ENCODE measurements at regions not wholly inside any gene's neighbourhood (a gene's known extent, or its start where the extent isn't known, plus 50 kb on each side); places are given as distances from the start of the nearest gene placed in this dataset.

GRCh38 chr17:33580215-33580614, 287.1 kb upstream of the ASIC2 start:
- Histone ChIP-seq H3K79me2 (ENCODE audit: control insufficient read depth, insufficient read depth, low read length, unreplicated experiment) (no peaks in the 10 kb centered on the region), H2AFZ (ENCODE audit: low read length, unreplicated experiment) (no peak overlapping the region), H3K27me3 (ENCODE audit: insufficient read depth, low read length) (no peaks in the 10 kb centered on the region), H3K4me1 (ENCODE audit: control insufficient read depth, insufficient read depth, low read length, unreplicated experiment) (no peaks in the 10 kb centered on the region), H3K27ac (ENCODE audit: low read depth, low read length) (no peak overlapping the region), H3K4me3 (ENCODE audit: low read depth, low read length) (no peak overlapping the region), H3K36me3 (ENCODE audit: insufficient read depth, low read length) (no peaks in the 10 kb centered on the region)

GRCh38 chr17:33582661-33583060, 289.6 kb upstream of the ASIC2 start:
- Histone ChIP-seq H3K27ac (ENCODE audit: low read depth, low read length) (no peak overlapping the region), H3K4me3 (ENCODE audit: low read depth, low read length) (no peak overlapping the region), H3K27me3 (ENCODE audit: insufficient read depth, low read length) (no peaks in the 10 kb centered on the region), H3K36me3 (ENCODE audit: insufficient read depth, low read length) (no peaks in the 10 kb centered on the region), H3K4me1 (ENCODE audit: control insufficient read depth, insufficient read depth, low read length, unreplicated experiment) (no peaks in the 10 kb centered on the region), H3K79me2 (ENCODE audit: control insufficient read depth, insufficient read depth, low read length, unreplicated experiment) (no peaks in the 10 kb centered on the region), H2AFZ (ENCODE audit: low read length, unreplicated experiment) (no peak overlapping the region)

DNA sequence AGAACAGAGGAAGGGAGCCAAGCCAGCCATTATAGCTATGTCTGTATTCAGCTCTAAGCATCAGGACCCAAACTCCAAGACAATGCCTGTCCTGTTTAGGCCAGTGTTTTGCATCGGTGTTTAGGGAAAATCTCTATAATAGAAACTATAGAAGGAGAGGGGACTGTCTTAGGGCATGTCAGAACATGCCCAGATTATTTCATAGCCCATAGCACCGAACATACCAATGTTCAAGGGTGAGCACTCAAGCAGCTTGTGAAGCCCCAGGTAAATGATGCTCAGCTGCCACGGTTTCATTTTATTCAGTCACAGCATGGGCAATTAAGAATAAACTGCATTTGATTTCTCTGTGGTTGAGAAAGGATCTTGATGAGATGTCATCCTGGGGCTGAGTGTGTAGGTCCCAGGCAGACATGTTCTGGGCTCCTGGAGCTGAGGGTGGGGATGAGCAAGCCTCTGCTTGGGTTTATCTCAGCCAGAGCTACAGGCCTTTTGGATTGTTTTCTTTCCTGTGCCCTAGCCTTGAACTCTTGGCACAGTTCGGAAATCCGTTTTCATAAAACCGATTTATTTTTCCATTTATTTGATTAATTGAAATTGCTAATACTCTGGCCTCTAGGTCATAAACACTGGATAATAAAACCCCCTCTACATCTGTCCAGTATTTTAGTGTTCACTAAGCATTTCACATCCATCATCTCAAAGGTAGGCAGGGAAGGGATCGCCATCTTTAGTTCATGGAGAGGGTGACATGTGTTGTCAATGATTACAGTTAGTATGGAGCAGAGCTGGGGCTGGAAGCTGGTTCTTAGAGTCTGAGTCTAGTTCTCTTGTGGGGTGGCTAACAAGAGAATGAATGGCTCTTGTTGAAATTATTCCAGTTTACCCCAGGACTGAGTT, 290.7 kb upstream of the ASIC2 start:
- Histone ChIP-seq H3K27me3 (ENCODE audit: insufficient read depth, low read length) (no peaks in the 10 kb centered on the region), H3K4me1 (ENCODE audit: control insufficient read depth, insufficient read depth, low read length, unreplicated experiment) (no peaks in the 10 kb centered on the region), H3K27ac (ENCODE audit: low read depth, low read length) (no peak overlapping the region), H3K4me3 (ENCODE audit: low read depth, low read length) (no peak overlapping the region), H3K36me3 (ENCODE audit: insufficient read depth, low read length) (no peaks in the 10 kb centered on the region), H2AFZ (ENCODE audit: low read length, unreplicated experiment) (no peak overlapping the region), H3K79me2 (ENCODE audit: control insufficient read depth, insufficient read depth, low read length, unreplicated experiment) (no peaks in the 10 kb centered on the region)

GRCh38 chr17:33593991-33594390, 300.9 kb upstream of the ASIC2 start:
- Histone ChIP-seq H3K4me3 (ENCODE audit: low read depth, low read length) (no peak overlapping the region), H3K27ac (ENCODE audit: low read depth, low read length) (no peak overlapping the region), H3K36me3 (ENCODE audit: insufficient read depth, low read length) (no peaks in the 10 kb centered on the region), H2AFZ (ENCODE audit: low read length, unreplicated experiment) (no peak overlapping the region), H3K79me2 (ENCODE audit: control insufficient read depth, insufficient read depth, low read length, unreplicated experiment) (no peaks in the 10 kb centered on the region), H3K4me1 (ENCODE audit: control insufficient read depth, insufficient read depth, low read length, unreplicated experiment) (no peaks in the 10 kb centered on the region), H3K27me3 (ENCODE audit: insufficient read depth, low read length) (no peaks in the 10 kb centered on the region)

GRCh38 chr17:33595828-33596227, 302.7 kb upstream of the ASIC2 start:
- H2AFZ ChIP-seq (ENCODE audit: low read length, unreplicated experiment), result no peak overlapping the region
- H3K36me3 ChIP-seq (ENCODE audit: insufficient read depth, low read length), result no peaks in the 10 kb centered on the region
- no peaks in the 10 kb centered on the region for H3K4me1 ChIP-seq (ENCODE audit: control insufficient read depth, insufficient read depth, low read length, unreplicated experiment)
- H3K27ac ChIP-seq (ENCODE audit: low read depth, low read length), result no peak overlapping the region
- H3K4me3 ChIP-seq (ENCODE audit: low read depth, low read length), result no peak overlapping the region
- H3K79me2 ChIP-seq (ENCODE audit: control insufficient read depth, insufficient read depth, low read length, unreplicated experiment), result no peaks in the 10 kb centered on the region
- H3K27me3 ChIP-seq (ENCODE audit: insufficient read depth, low read length), result no peaks in the 10 kb centered on the region

DNA sequence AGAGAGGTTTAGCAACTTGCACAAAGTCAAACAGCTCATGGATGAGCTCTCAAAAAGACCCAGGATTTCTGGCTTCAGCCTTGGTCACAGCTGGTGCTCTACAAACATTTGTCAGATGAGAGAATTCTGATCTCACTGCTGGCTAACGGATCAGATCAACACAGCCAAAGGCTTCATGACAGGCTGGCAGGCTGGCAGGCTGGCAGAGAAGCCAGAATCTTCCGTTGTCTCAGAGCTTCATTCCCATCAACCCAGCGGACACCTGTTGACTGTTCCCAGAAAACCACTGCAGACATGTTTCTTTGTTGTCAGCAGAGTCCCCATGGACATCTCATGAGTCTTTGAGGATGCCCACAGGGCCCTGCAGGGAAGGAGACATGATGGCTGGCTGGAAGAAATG, 303.8 kb upstream of the ASIC2 start:
- Histone ChIP-seq H3K4me3 (ENCODE audit: low read depth, low read length) (no peak overlapping the region), H3K4me1 (ENCODE audit: control insufficient read depth, insufficient read depth, low read length, unreplicated experiment) (no peaks in the 10 kb centered on the region), H3K36me3 (ENCODE audit: insufficient read depth, low read length) (no peaks in the 10 kb centered on the region), H3K27me3 (ENCODE audit: insufficient read depth, low read length) (no peaks in the 10 kb centered on the region), H3K27ac (ENCODE audit: low read depth, low read length) (no peak overlapping the region), H3K79me2 (ENCODE audit: control insufficient read depth, insufficient read depth, low read length, unreplicated experiment) (no peaks in the 10 kb centered on the region), H2AFZ (ENCODE audit: low read length, unreplicated experiment) (no peak overlapping the region)

- no peak overlapping the region for H2AFZ ChIP-seq (ENCODE audit: low read length, unreplicated experiment)
- no peaks in the 10 kb centered on the region for H3K27me3 ChIP-seq (ENCODE audit: insufficient read depth, low read length)
- no peaks in the 10 kb centered on the region for H3K79me2 ChIP-seq (ENCODE audit: control insufficient read depth, insufficient read depth, low read length, unreplicated experiment)
- no peak overlapping the region for H3K27ac ChIP-seq (ENCODE audit: low read depth, low read length)
- H3K36me3 ChIP-seq (ENCODE audit: insufficient read depth, low read length), result no peaks in the 10 kb centered on the region
- no peaks in the 10 kb centered on the region for H3K4me1 ChIP-seq (ENCODE audit: control insufficient read depth, insufficient read depth, low read length, unreplicated experiment)
- H3K4me3 ChIP-seq (ENCODE audit: low read depth, low read length), result no peak overlapping the region
Measured at GRCh38 chr17:33598797-33599196, 305.7 kb upstream of the ASIC2 start.

GRCh38 chr17:33602981-33603380, 309.9 kb upstream of the ASIC2 start:
- no peak overlapping the region for H3K27ac ChIP-seq (ENCODE audit: low read depth, low read length)
- H3K27me3 ChIP-seq (ENCODE audit: insufficient read depth, low read length), result no peaks in the 10 kb centered on the region
- H3K4me3 ChIP-seq (ENCODE audit: low read depth, low read length), result no peak overlapping the region
- no peak overlapping the region for H2AFZ ChIP-seq (ENCODE audit: low read length, unreplicated experiment)
- H3K79me2 ChIP-seq (ENCODE audit: control insufficient read depth, insufficient read depth, low read length, unreplicated experiment), result no peaks in the 10 kb centered on the region
- H3K36me3 ChIP-seq (ENCODE audit: insufficient read depth, low read length), result no peaks in the 10 kb centered on the region
- no peaks in the 10 kb centered on the region for H3K4me1 ChIP-seq (ENCODE audit: control insufficient read depth, insufficient read depth, low read length, unreplicated experiment)

GRCh38 chr17:33603789-33604188, 310.7 kb upstream of the ASIC2 start:
- no peak overlapping the region for H2AFZ ChIP-seq (ENCODE audit: low read length, unreplicated experiment)
- no peaks in the 10 kb centered on the region for H3K36me3 ChIP-seq (ENCODE audit: insufficient read depth, low read length)
- no peak overlapping the region for H3K4me3 ChIP-seq (ENCODE audit: low read depth, low read length)
- H3K27me3 ChIP-seq (ENCODE audit: insufficient read depth, low read length), result no peaks in the 10 kb centered on the region
- no peak overlapping the region for H3K27ac ChIP-seq (ENCODE audit: low read depth, low read length)
- no peaks in the 10 kb centered on the region for H3K4me1 ChIP-seq (ENCODE audit: control insufficient read depth, insufficient read depth, low read length, unreplicated experiment)
- no peaks in the 10 kb centered on the region for H3K79me2 ChIP-seq (ENCODE audit: control insufficient read depth, insufficient read depth, low read length, unreplicated experiment)

DNA sequence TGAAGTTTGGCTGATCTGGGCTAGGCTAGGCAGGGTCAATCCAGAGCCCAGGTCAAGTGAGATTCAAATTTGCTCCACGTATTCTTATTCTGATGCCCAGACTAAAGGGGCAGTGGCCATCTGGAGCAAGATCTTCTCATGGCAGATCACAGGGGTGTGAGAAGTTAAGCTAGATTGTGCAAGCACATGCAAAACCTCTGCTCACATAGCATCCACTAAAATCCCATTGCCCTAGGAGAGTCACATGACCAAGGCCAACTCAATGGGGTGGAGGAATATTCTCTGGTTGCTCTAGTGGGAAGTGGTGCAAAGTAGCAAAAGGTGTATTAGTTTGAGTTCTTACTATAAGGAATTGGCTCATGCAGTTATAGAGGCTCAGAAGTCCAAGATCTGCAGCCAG, 318.4 kb upstream of the ASIC2 start:
- Histone ChIP-seq H3K27ac (ENCODE audit: low read depth, low read length) (no peak overlapping the region), H3K79me2 (ENCODE audit: control insufficient read depth, insufficient read depth, low read length, unreplicated experiment) (no peaks in the 10 kb centered on the region), H2AFZ (ENCODE audit: low read length, unreplicated experiment) (no peak overlapping the region), H3K36me3 (ENCODE audit: insufficient read depth, low read length) (no peaks in the 10 kb centered on the region), H3K4me1 (ENCODE audit: control insufficient read depth, insufficient read depth, low read length, unreplicated experiment) (no peaks in the 10 kb centered on the region), H3K27me3 (ENCODE audit: insufficient read depth, low read length) (no peaks in the 10 kb centered on the region), H3K4me3 (ENCODE audit: low read depth, low read length) (no peak overlapping the region)

GRCh38 chr17:33615861-33616260, 322.8 kb upstream of the ASIC2 start:
- Histone ChIP-seq H3K27me3 (ENCODE audit: insufficient read depth, low read length) (no peaks in the 10 kb centered on the region), H3K36me3 (ENCODE audit: insufficient read depth, low read length) (no peaks in the 10 kb centered on the region), H3K4me1 (ENCODE audit: control insufficient read depth, insufficient read depth, low read length, unreplicated experiment) (no peaks in the 10 kb centered on the region)

More at GRCh38 chr17:33615861-33616260, 322.8 kb upstream of the ASIC2 start:
- Histone ChIP-seq H3K79me2 (ENCODE audit: control insufficient read depth, insufficient read depth, low read length, unreplicated experiment) (no peaks in the 10 kb centered on the region), H2AFZ (ENCODE audit: low read length, unreplicated experiment) (no peak overlapping the region), H3K27ac (ENCODE audit: low read depth, low read length) (no peak overlapping the region), H3K4me3 (ENCODE audit: low read depth, low read length) (no peak overlapping the region)
